ENCODE measurements at regions not wholly inside any gene's neighbourhood (a gene's known extent, or its start where the extent isn't known, plus 50 kb on each side); places are given as distances from the start of the nearest gene placed in this dataset.

DNA sequence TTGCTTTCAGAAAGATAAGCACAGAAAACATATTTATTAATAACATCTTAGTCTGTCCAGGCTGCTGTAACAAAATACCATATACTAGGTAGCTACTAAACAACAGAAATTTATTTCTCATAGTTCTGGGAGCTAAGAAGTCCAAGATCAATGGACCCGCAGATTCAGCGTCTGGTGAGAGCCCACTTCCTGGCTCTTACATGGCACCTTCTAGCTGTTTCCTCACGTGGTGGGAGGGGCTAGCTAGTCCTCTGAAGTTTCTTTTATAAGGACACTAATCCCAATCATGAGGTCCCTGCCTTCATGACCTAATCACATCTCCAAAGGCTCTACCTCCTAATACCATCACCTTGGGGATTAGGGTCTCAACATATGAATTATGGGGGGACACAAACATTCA lies 57.2 kb upstream of the AFF2 start:
- CTCF ChIA-PET, result interaction anchor here (1.5 kb wide), 1 partner anchor 13 kb away, joined by 5 read pairs; no protein-coding TSS in a partner anchor
- no peak overlapping the region for H3K4me3 ChIP-seq
- 27% methylated on average over 2 of the region's 3 CpGs for WGBS (ENCODE audit: missing lambda C conversion rate)
- H3K4me2 ChIP-seq, result no peak overlapping the region
- TF ChIP-seq RCOR1 (IDR thresholded peaks at IDR 0.05; ENCODE audit: low read depth, low read length) (no peak), CHD4 (IDR thresholded peaks at IDR 0.05; ENCODE audit: borderline replicate concordance) (no peak), POLR2AphosphoS2 (conservative IDR thresholded peaks at IDR 0.05; ENCODE audit: low read length) (no peak), HEYL (CRISPR knock-in tag; IDR thresholded peaks at IDR 0.05) (no peak), GATA3 (IDR thresholded peaks at IDR 0.05; ENCODE audit: borderline replicate concordance) (no peak), HOXB13 (CRISPR knock-in tag; IDR thresholded peaks at IDR 0.05; ENCODE audit: low read depth) (no peak), FOSL2 (IDR thresholded peaks at IDR 0.05) (no peak), FOSL2 (CRISPR knock-in tag; IDR thresholded peaks at IDR 0.05) (no peak)
- TF ChIP-seq, protein P1, sequence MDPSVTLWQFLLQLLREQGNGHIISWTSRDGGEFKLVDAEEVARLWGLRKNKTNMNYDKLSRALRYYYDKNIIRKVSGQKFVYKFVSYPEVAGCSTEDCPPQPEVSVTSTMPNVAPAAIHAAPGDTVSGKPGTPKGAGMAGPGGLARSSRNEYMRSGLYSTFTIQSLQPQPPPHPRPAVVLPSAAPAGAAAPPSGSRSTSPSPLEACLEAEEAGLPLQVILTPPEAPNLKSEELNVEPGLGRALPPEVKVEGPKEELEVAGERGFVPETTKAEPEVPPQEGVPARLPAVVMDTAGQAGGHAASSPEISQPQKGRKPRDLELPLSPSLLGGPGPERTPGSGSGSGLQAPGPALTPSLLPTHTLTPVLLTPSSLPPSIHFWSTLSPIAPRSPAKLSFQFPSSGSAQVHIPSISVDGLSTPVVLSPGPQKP (IDR thresholded peaks at IDR 0.05; ENCODE audit: low read depth, low read length), result no peak
- DNase-seq (ENCODE audit: low read depth in 1 of 2, low spot score in 1 of 2) (no peak), ATAC-seq (no peak), FAIRE-seq (no peak)
- POLR2A ChIA-PET, result no interaction called here
- H3K4me1 ChIP-seq, result no peaks in the 10 kb centered on the region
- H3K9me3 ChIP-seq, result no peaks in the 10 kb centered on the region
- H3K27ac ChIP-seq, result no peak overlapping the region

DNA sequence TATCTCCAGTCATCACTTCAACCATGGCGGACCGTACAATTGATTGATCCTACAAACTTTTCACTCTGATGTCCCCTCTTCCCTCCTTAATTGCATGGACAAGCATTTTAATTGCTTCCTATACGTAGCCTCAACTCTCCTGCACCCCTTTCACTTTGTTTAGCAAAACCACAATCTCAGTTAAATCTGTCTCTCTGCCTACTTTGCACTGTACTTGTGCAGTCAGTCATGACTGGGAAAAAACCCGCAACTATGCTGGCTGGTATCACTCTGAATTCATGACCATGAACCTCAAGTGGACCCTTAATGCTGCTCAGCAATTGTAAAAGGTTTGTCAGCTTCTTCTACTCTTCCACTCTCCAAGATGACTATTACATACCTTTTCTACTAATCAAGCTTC lies 51.7 kb upstream of the AFF2 start:
- H3K4me3 ChIP-seq, result no peak overlapping the region
- ATAC-seq, result no peak
- WGBS (ENCODE audit: missing lambda C conversion rate), result 42% methylated on average over 4 of the region's 4 CpGs
- ChIA-PET POLR2A (no interaction called here), CTCF (no interaction called here)
- no peak overlapping the region for H3K4me2 ChIP-seq
- FAIRE-seq, result no peak
- H3K27ac ChIP-seq, result no peak overlapping the region
- no peak for DNase-seq (ENCODE audit: low read depth in 1 of 2, low spot score in 1 of 2)
- no peaks in the 10 kb centered on the region for H3K4me1 ChIP-seq
- no peak for TF ChIP-seq JUNB (IDR thresholded peaks at IDR 0.05)
- TF ChIP-seq RFX5 (IDR thresholded peaks at IDR 0.05), result no peak
- TF ChIP-seq EP300 (IDR thresholded peaks at IDR 0.05), result no peak
- TF ChIP-seq KDM1A (IDR thresholded peaks at IDR 0.05; ENCODE audit: low read depth), result no peak
- TF ChIP-seq POLR2AphosphoS2 (conservative IDR thresholded peaks at IDR 0.05; ENCODE audit: low read length), result no peak
- TF ChIP-seq TFCP2L1 (CRISPR knock-in tag; IDR thresholded peaks at IDR 0.05), result no peak
- no peak for TF ChIP-seq HOXB13 (CRISPR knock-in tag; IDR thresholded peaks at IDR 0.05; ENCODE audit: low read depth)
- TF ChIP-seq, protein P2, sequence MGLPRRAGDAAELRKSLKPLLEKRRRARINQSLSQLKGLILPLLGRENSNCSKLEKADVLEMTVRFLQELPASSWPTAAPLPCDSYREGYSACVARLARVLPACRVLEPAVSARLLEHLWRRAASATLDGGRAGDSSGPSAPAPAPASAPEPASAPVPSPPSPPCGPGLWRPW (IDR thresholded peaks at IDR 0.05), result no peak
- TF ChIP-seq, protein P3, sequence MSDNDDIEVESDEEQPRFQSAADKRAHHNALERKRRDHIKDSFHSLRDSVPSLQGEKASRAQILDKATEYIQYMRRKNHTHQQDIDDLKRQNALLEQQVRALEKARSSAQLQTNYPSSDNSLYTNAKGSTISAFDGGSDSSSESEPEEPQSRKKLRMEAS (IDR thresholded peaks at IDR 0.05), result no peak
- no peak for TF ChIP-seq RARB (CRISPR knock-in tag; IDR thresholded peaks at IDR 0.05)
- TF ChIP-seq SREBF2 (IDR thresholded peaks at IDR 0.05), result no peak
- TF ChIP-seq ZSCAN20 (CRISPR knock-in tag; IDR thresholded peaks at IDR 0.05), result no peak
- H3K9me3 ChIP-seq, result no peaks in the 10 kb centered on the region
